ENCODE measurements at regions not wholly inside any gene's neighbourhood (a gene's known extent, or its start where the extent isn't known, plus 50 kb on each side); places are given as distances from the start of the nearest gene placed in this dataset.

DNA sequence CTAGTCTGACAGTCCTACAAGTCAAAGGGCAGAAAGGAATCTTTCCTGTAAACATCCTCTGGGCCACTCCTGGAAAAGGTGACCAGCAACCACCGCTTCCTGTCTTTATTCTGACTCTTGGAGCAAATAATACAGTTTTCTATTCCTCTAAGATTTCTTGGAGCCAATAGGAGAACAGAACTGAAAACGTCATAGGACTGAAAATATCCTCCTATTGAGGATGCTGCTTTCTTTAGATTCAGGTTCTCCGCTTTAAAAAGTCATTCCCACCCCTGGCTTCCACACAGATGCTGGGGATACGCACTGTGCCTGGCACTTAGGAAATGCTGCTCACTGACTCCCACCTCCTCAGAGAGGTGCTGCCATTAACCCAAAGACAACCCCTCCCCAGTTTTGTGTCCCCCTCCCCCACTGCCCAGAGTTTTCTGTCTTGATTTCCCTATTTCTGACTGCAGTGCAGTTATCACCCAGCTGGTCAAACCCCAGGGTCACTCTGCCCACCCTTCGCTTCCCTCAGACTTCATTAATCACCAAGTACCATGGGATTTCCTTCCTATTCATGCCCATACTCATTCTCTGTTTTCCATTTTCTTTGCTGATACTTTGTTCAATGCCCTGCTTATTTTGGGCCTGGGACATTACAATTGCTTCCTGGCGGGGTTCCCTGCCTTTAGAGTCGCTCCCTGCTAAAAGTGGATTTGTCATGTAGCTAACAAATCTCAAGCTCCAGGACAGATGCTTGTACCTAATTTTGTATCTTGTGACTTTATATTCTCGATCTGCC is 82.1 kb upstream of the ARHGAP29 start:
- peaks cover 12 to 21% of the 10 kb centered on the region in 2 donors for H3K27me3 Mint-ChIP-seq
- H3K4me1 Mint-ChIP-seq: no peaks in the 10 kb centered on the region
- H3K9me3 Mint-ChIP-seq: no peaks in the 10 kb centered on the region

GRCh38 chr1:94318505-94319030 is 81.2 kb upstream of the ARHGAP29 start:
- Mint-ChIP-seq H3K27ac (no peak overlapping the region), H3K36me3 (no peaks in the 10 kb centered on the region), H3K27me3 (peaks cover 10 to 16% of the 10 kb centered on the region in 2 donors), H3K9me3 (no peaks in the 10 kb centered on the region), H3K4me3 (no peak overlapping the region), H3K4me1 (no peaks in the 10 kb centered on the region)
- DNase-seq (no peak), ATAC-seq (replicated peaks) (no peak)

More for the DNA sequence above, 82.1 kb upstream of the ARHGAP29 start:
- Mint-ChIP-seq H3K36me3 (no peaks in the 10 kb centered on the region), H3K27ac (no peak overlapping the region), H3K4me3 (no peak overlapping the region)
- ATAC-seq (replicated peaks): no peak
- DNase-seq: no peak

- H3K9me3 Mint-ChIP-seq: no peaks in the 10 kb centered on the region
- H3K27ac Mint-ChIP-seq: no peak overlapping the region
- H3K27me3 Mint-ChIP-seq: peaks cover 3 to 13% of the 10 kb centered on the region in 2 donors
- H3K4me3 Mint-ChIP-seq: no peak overlapping the region
- ATAC-seq (replicated peaks): no peak
- no peaks in the 10 kb centered on the region for H3K4me1 Mint-ChIP-seq
- no peak for DNase-seq
- no peaks in the 10 kb centered on the region for H3K36me3 Mint-ChIP-seq
These were observed 80.4 kb upstream of the ARHGAP29 start for GRCh38 chr1:94317790-94318188.

GRCh38 chr1:94316836-94317789 is 79.7 kb upstream of the ARHGAP29 start:
- ATAC-seq (replicated peaks): no peak
- Mint-ChIP-seq H3K4me1 (no peaks in the 10 kb centered on the region), H3K27ac (no peak overlapping the region), H3K9me3 (no peaks in the 10 kb centered on the region), H3K36me3 (no peaks in the 10 kb centered on the region), H3K27me3 (peaks cover 0 to 11% of the 10 kb centered on the region in 2 donors), H3K4me3 (no peak overlapping the region)
- no peak for DNase-seq

DNA sequence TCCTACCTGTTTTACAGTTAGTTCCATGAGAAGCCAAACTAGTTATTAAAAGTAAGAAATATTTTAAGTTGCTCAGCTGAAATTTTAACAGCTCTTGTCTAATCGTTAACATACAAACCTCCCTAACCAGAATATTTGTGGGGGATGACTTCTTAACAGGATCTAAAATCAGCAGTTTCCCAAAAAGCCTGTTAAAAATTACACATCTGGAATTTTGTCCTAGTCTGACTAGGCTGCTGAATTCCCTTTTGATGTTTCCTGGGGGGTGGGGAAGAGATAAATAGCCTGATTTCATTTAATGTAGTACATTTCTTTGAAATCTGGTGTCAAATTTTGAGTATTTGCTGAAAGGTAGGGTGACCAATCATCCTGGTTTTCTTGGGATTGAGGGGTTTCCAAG is 78.8 kb upstream of the ARHGAP29 start:
- ATAC-seq (replicated peaks) (no peak), DNase-seq (no peak)
- H3K9me3 Mint-ChIP-seq: no peaks in the 10 kb centered on the region
- peaks cover 0 to 11% of the 10 kb centered on the region in 2 donors for H3K27me3 Mint-ChIP-seq
- no peaks in the 10 kb centered on the region for H3K36me3 Mint-ChIP-seq
- H3K4me3 Mint-ChIP-seq: no peak overlapping the region
- H3K4me1 Mint-ChIP-seq: no peaks in the 10 kb centered on the region
- H3K27ac Mint-ChIP-seq: no peak overlapping the region

GRCh38 chr1:94315552-94316116 is 78.2 kb upstream of the ARHGAP29 start:
- Mint-ChIP-seq H3K36me3 (no peaks in the 10 kb centered on the region), H3K4me3 (no peak overlapping the region), H3K4me1 (no peaks in the 10 kb centered on the region), H3K27ac (no peak overlapping the region), H3K9me3 (no peaks in the 10 kb centered on the region), H3K27me3 (peaks cover 0 to 7% of the 10 kb centered on the region in 2 donors)
- DNase-seq (no peak), ATAC-seq (replicated peaks) (no peak)

- no peak for ATAC-seq (replicated peaks)
- Mint-ChIP-seq H3K27ac (no peak overlapping the region), H3K4me3 (no peak overlapping the region), H3K9me3 (no peaks in the 10 kb centered on the region), H3K27me3 (peaks cover 0 to under 1% of the 10 kb centered on the region in 2 donors), H3K36me3 (no peaks in the 10 kb centered on the region), H3K4me1 (no peaks in the 10 kb centered on the region)
- DNase-seq: no peak
These were observed 77.0 kb upstream of the ARHGAP29 start for GRCh38 chr1:94314222-94314858.

GRCh38 chr1:94310570-94311270 is 73.3 kb upstream of the ARHGAP29 start:
- ATAC-seq (replicated peaks): no peak
- DNase-seq: no peak
- Mint-ChIP-seq H3K4me1 (peaks cover 0 to 2% of the 10 kb centered on the region in 2 donors), H3K36me3 (no peaks in the 10 kb centered on the region), H3K4me3 (no peak overlapping the region), H3K27ac (no peak overlapping the region), H3K9me3 (no peaks in the 10 kb centered on the region), H3K27me3 (peaks cover 0 to 6% of the 10 kb centered on the region in 2 donors)

DNA sequence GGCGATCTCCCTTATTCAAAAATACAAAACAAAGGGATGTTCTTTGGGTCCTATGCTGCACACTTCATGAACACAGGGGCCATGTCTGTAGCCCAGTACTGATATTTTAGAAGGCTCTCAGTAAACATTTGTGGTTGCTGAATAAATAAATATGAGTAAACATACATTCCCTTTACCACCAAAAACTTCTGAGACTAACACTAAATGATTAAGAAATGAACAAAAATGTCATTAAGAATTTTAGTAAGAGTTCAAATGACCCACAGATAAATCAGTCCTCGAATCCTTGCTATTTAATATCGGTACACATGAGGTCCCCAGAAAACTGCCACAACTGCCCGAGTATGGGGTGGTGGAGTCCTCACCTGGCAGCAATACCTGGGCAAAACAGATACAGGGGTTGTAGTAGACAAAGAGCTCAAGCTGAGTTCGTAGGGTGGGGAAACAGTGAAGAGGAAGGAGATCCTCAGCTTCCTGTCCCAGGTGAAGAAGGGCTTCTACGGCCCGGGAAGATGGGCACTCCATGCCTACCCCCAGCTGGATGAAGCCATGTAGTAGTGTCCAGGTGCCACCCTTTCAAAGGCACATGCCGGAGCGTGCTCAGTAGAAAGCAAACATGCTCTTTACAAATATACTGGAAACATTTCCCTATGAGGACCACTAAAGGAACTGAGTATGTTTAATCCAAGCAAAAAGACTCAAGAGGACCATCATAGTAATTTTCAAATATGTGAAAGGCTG is 72.6 kb upstream of the ARHGAP29 start:
- Mint-ChIP-seq H3K27ac (no peak overlapping the region), H3K36me3 (no peaks in the 10 kb centered on the region), H3K9me3 (no peaks in the 10 kb centered on the region), H3K4me3 (no peak overlapping the region), H3K4me1 (peaks cover 0 to 2% of the 10 kb centered on the region in 2 donors), H3K27me3 (peaks cover 0 to 12% of the 10 kb centered on the region in 2 donors)
- DNase-seq (no peak), ATAC-seq (replicated peaks) (no peak)

GRCh38 chr1:94309216-94309615 is 71.8 kb upstream of the ARHGAP29 start:
- no peak overlapping the region for H3K27ac Mint-ChIP-seq
- ATAC-seq (replicated peaks) (no peak), DNase-seq (no peak)
- peaks cover 0 to 12% of the 10 kb centered on the region in 2 donors for H3K27me3 Mint-ChIP-seq
- H3K9me3 Mint-ChIP-seq: no peaks in the 10 kb centered on the region
- H3K36me3 Mint-ChIP-seq: no peaks in the 10 kb centered on the region
- H3K4me1 Mint-ChIP-seq: peaks cover 0 to 2% of the 10 kb centered on the region in 2 donors
- no peak overlapping the region for H3K4me3 Mint-ChIP-seq

DNA sequence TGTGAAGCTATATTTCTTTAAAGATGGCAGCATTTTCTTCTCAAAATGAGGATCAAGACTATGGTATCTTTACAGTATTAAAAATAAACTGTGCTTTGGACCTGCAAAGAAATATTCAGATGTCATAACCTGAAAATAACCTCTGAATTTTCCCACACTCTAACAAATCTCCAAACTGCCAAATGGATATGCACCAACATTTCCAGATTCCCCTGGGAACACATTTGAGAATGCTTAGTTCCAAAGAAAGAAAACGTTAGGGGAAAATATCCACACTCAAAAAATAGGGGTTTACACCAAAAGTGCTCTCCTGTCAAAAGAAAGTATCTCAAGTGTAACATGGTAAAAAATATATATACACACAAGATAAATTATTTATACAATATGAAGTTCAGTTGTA is 69.1 kb upstream of the ARHGAP29 start:
- H3K27me3 Mint-ChIP-seq: peaks cover 10 to 24% of the 10 kb centered on the region in 2 donors
- H3K27ac Mint-ChIP-seq: no peak overlapping the region
- no peak for DNase-seq
- H3K4me1 Mint-ChIP-seq: peaks cover 0 to 2% of the 10 kb centered on the region in 2 donors
- no peak for ATAC-seq (replicated peaks)
- no peaks in the 10 kb centered on the region for H3K36me3 Mint-ChIP-seq
- no peak overlapping the region for H3K4me3 Mint-ChIP-seq
- no peaks in the 10 kb centered on the region for H3K9me3 Mint-ChIP-seq

DNA sequence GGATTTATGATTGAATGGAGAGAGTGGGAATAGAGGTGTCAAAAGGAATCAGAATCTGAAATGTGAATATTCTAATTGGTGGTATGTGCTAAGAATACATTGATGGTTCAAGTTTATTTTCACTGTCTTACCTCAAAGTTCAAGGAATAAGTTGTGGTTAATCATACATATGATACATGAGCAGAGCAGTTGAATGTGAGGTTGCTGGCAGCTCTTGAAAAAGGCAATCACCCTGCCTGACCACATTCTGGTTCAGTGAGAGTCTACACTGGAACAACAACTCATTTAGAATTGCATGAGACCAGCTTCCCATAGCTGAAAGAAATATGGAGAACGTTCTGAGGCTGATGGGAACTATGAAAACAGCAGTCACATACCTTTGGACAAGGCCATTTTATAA is 68.3 kb upstream of the ARHGAP29 start:
- no peaks in the 10 kb centered on the region for H3K9me3 Mint-ChIP-seq
- no peaks in the 10 kb centered on the region for H3K36me3 Mint-ChIP-seq
- no peak for ATAC-seq (replicated peaks)
- H3K4me1 Mint-ChIP-seq: peaks cover 0 to 2% of the 10 kb centered on the region in 2 donors
- peaks cover 15 to 31% of the 10 kb centered on the region in 2 donors for H3K27me3 Mint-ChIP-seq
- H3K27ac Mint-ChIP-seq: no peak overlapping the region
- no peak overlapping the region for H3K4me3 Mint-ChIP-seq
- no peak for DNase-seq

GRCh38 chr1:94304553-94304952 is 67.2 kb upstream of the ARHGAP29 start:
- ATAC-seq (replicated peaks): no peak
- H3K4me1 Mint-ChIP-seq: peaks cover 0 to 2% of the 10 kb centered on the region in 2 donors
- H3K27ac Mint-ChIP-seq: no peak overlapping the region

More at GRCh38 chr1:94304553-94304952, 67.2 kb upstream of the ARHGAP29 start:
- H3K4me3 Mint-ChIP-seq: no peak overlapping the region
- peaks cover 22 to 38% of the 10 kb centered on the region in 2 donors for H3K27me3 Mint-ChIP-seq
- no peaks in the 10 kb centered on the region for H3K9me3 Mint-ChIP-seq
- DNase-seq: no peak
- H3K36me3 Mint-ChIP-seq: no peaks in the 10 kb centered on the region
